Astrocyte (in vitro differentiated cells and primary cell): ENCODE measurements at regions not wholly inside any gene's neighbourhood (a gene's known extent, or its start where the extent isn't known, plus 50 kb on each side); places are given as distances from the start of the nearest gene placed in this dataset.

ENCODE experiments used
- DNase-seq: peaks from one replicate; pipeline ENCODE4 v3.0.0-alpha.2; 2010; ENCODE audit warnings: low read depth
- FAIRE-seq: peaks from 2 replicates; lab custom pipeline; 2011; peaks lifted over from hg19 to GRCh38; lab: Jason Lieb, UNC
- H2AFZ ChIP-seq: 2 replicates; pipeline ENCODE4 v1.6.0; 2012; ENCODE audit warnings: low read depth, low read length, inconsistent platforms
- H3K27ac ChIP-seq: 2 replicates; pipeline ENCODE4 v1.5.1; 2011; ENCODE audit warnings: low read depth, low read length, inconsistent platforms
- H3K27me3 ChIP-seq: 2 replicates; pipeline ENCODE4 v1.6.0; 2011; ENCODE audit warnings: low read length, inconsistent platforms; ENCODE audit not compliant: insufficient read depth
- H3K36me3 ChIP-seq: 2 replicates; pipeline ENCODE4 v1.5.1; 2011; ENCODE audit warnings: low read length, inconsistent platforms; ENCODE audit not compliant: insufficient read depth
- H3K4me1 ChIP-seq: 2 replicates; pipeline ENCODE4 v1.5.1; 2011; ENCODE audit warnings: low read length, inconsistent platforms; ENCODE audit not compliant: insufficient read depth
- H3K4me2 ChIP-seq: 2 replicates; pipeline ENCODE4 v1.6.0; 2012; ENCODE audit warnings: low read length, inconsistent platforms
- H3K4me3 ChIP-seq: 2 replicates; pipeline ENCODE4 v1.5.1; 2011; ENCODE audit warnings: low read depth, mild to moderate bottlenecking, low read length, inconsistent platforms; ENCODE audit not compliant: insufficient read depth
- H3K79me2 ChIP-seq: 2 replicates; pipeline ENCODE4 v1.6.0; 2012; ENCODE audit warnings: mild to moderate bottlenecking, low read length, inconsistent platforms; ENCODE audit not compliant: insufficient read depth
- H3K9ac ChIP-seq: 2 replicates; pipeline ENCODE4 v1.6.0; 2012; ENCODE audit warnings: mild to moderate bottlenecking, low read length, inconsistent platforms
- H3K9me3 ChIP-seq: 2 replicates; pipeline ENCODE4 v1.5.1; 2012; ENCODE audit warnings: low read depth, mild to moderate bottlenecking, low read length, inconsistent platforms; ENCODE audit not compliant: insufficient read depth
- H4K20me1 ChIP-seq: 2 replicates; pipeline ENCODE4 v1.6.0; 2012; ENCODE audit warnings: low read length, inconsistent platforms; ENCODE audit not compliant: insufficient read depth
- H3K27ac Mint-ChIP-seq: one replicate; pipeline ENCODE4 v1.8.0; 2021; ENCODE audit warnings: mild to moderate bottlenecking, mixed read lengths; ENCODE audit not compliant: unreplicated experiment
- H3K27me3 Mint-ChIP-seq: one replicate; pipeline ENCODE4 v1.8.0; 2021; ENCODE audit warnings: low read depth, mixed read lengths; ENCODE audit not compliant: unreplicated experiment
- H3K36me3 Mint-ChIP-seq: one replicate; pipeline ENCODE4 v1.8.0; 2021; ENCODE audit warnings: low read depth, mixed read lengths; ENCODE audit not compliant: unreplicated experiment
- H3K4me1 Mint-ChIP-seq: one replicate; pipeline ENCODE4 v1.8.0; 2021; ENCODE audit warnings: low read depth, mixed read lengths; ENCODE audit not compliant: unreplicated experiment
- H3K4me3 Mint-ChIP-seq: one replicate; pipeline ENCODE4 v1.8.0; 2021; ENCODE audit warnings: mild to moderate bottlenecking, moderate library complexity, mixed read lengths; ENCODE audit not compliant: unreplicated experiment
- H3K9me3 Mint-ChIP-seq: one replicate; pipeline ENCODE4 v1.8.0; 2021; ENCODE audit warnings: mild to moderate bottlenecking, mixed read lengths; ENCODE audit not compliant: unreplicated experiment
- EZH2 ChIP-seq: IDR thresholded peaks from 2 replicates; pipeline ENCODE4 v1.6.1; 2012; ENCODE audit warnings: mild to moderate bottlenecking, low read length, inconsistent platforms; ENCODE audit not compliant: insufficient read depth
- TF ChIP-seq, protein P1 (sequence below): IDR thresholded peaks from 2 replicates; pipeline ENCODE4 v1.5.1; 2011; ENCODE audit warnings: low read depth, mild to moderate bottlenecking, inconsistent platforms, low read length, moderate library complexity; ENCODE audit not compliant: insufficient read depth

GRCh38 chr6:167683028-167683862 lies 143.5 kb upstream of the AFDN start:
- TF ChIP-seq, protein P1, sequence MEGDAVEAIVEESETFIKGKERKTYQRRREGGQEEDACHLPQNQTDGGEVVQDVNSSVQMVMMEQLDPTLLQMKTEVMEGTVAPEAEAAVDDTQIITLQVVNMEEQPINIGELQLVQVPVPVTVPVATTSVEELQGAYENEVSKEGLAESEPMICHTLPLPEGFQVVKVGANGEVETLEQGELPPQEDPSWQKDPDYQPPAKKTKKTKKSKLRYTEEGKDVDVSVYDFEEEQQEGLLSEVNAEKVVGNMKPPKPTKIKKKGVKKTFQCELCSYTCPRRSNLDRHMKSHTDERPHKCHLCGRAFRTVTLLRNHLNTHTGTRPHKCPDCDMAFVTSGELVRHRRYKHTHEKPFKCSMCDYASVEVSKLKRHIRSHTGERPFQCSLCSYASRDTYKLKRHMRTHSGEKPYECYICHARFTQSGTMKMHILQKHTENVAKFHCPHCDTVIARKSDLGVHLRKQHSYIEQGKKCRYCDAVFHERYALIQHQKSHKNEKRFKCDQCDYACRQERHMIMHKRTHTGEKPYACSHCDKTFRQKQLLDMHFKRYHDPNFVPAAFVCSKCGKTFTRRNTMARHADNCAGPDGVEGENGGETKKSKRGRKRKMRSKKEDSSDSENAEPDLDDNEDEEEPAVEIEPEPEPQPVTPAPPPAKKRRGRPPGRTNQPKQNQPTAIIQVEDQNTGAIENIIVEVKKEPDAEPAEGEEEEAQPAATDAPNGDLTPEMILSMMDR: no peak
- no peak for TF ChIP-seq EZH2
- no peaks in the 10 kb centered on the region for H3K9me3 ChIP-seq
- Mint-ChIP-seq H3K27ac (peak overlapping the region; percentile 68), H3K4me1 (peaks cover 45% of the 10 kb centered on the region), H3K4me3 (peak overlapping the region; percentile 45), H3K27me3 (peaks cover 36% of the 10 kb centered on the region), H3K9me3 (no peaks in the 10 kb centered on the region), H3K36me3 (no peaks in the 10 kb centered on the region)
- H2AFZ ChIP-seq: peak overlapping the region; percentile 28
- H3K4me2 ChIP-seq: peak overlapping the region; percentile 73
- peaks cover 22% of the 10 kb centered on the region for H3K4me1 ChIP-seq
- H3K79me2 ChIP-seq: no peaks in the 10 kb centered on the region
- FAIRE-seq: no peak
- peak; percentile 90 for DNase-seq
- H3K27ac ChIP-seq: peak overlapping the region; percentile 73
- no peaks in the 10 kb centered on the region for H4K20me1 ChIP-seq
- peak overlapping the region; percentile 3 for H3K4me3 ChIP-seq
- no peaks in the 10 kb centered on the region for H3K36me3 ChIP-seq
- H3K27me3 ChIP-seq: peaks cover 14% of the 10 kb centered on the region
- peak overlapping the region; percentile 58 for H3K9ac ChIP-seq

- Histone ChIP-seq H3K79me2 (no peaks in the 10 kb centered on the region), H3K27ac (no peak overlapping the region), H4K20me1 (no peaks in the 10 kb centered on the region), H2AFZ (no peak overlapping the region), H3K4me1 (peaks cover 16% of the 10 kb centered on the region), H3K4me2 (no peak overlapping the region), H3K9me3 (no peaks in the 10 kb centered on the region), H3K4me3 (no peak overlapping the region), H3K9ac (no peak overlapping the region), H3K36me3 (no peaks in the 10 kb centered on the region), H3K27me3 (peaks cover 8% of the 10 kb centered on the region)
- peak overlapping the region; percentile 36 for H3K4me3 Mint-ChIP-seq
- no peak overlapping the region for H3K27ac Mint-ChIP-seq
- TF ChIP-seq, protein P1: no peak
- TF ChIP-seq EZH2: no peak
- H3K36me3 Mint-ChIP-seq: no peaks in the 10 kb centered on the region
- H3K27me3 Mint-ChIP-seq: peaks cover 38% of the 10 kb centered on the region
- no peak for FAIRE-seq
- peaks cover 45% of the 10 kb centered on the region for H3K4me1 Mint-ChIP-seq
- no peaks in the 10 kb centered on the region for H3K9me3 Mint-ChIP-seq
- no peak for DNase-seq
Observed at GRCh38 chr6:167684276-167685104, 142.2 kb upstream of the AFDN start.
